GM23338 (cell line): ENCODE measurements at regions not wholly inside any gene's neighbourhood (a gene's known extent, or its start where the extent isn't known, plus 50 kb on each side); places are given as distances from the start of the nearest gene placed in this dataset.

Experiments
- ATAC-seq: fragments of 200-7000 bp; cut with Tn5 transposase; 3 replicates; pipeline ENCODE4 v1.9.1; 2020
- DNase-seq: peaks from one replicate; pipeline ENCODE4 v3.0.0-alpha.2; 2015; ENCODE audit warnings: low spot score
- H2AFZ ChIP-seq: fragments of 200-600 bp; sonication (generic); 2 replicates; pipeline ENCODE4 v1.8.0; 2016; ENCODE audit warnings: antibody characterized with exemption, mild to moderate bottlenecking, moderate library complexity
- H3F3A ChIP-seq: fragments of 200-600 bp; sonication (generic); replicated peaks from 2 replicates; pipeline ENCODE4 v1.8.0; 2017; ENCODE audit warnings: antibody characterized with exemption, mixed run types, low read depth
- H3K27ac ChIP-seq: fragments of 200-600 bp; sonication (generic); 2 replicates; pipeline ENCODE4 v1.6.1; 2016; ENCODE audit warnings: low read depth
- H3K27me3 ChIP-seq: fragments of 200-600 bp; sonication (generic); 2 replicates; pipeline ENCODE4 v1.8.0; 2016; ENCODE audit warnings: mild to moderate bottlenecking, mixed run types, moderate library complexity; ENCODE audit not compliant: insufficient read depth
- H3K36me3 ChIP-seq: fragments of 200-600 bp; sonication (generic); 2 replicates; pipeline ENCODE4 v1.8.0; 2016; ENCODE audit warnings: mild to moderate bottlenecking; ENCODE audit not compliant: insufficient read depth
- H3K4me1 ChIP-seq: fragments of 200-600 bp; sonication (generic); 2 replicates; pipeline ENCODE4 v1.8.0; 2016; ENCODE audit warnings: mild to moderate bottlenecking, moderate library complexity; ENCODE audit not compliant: insufficient read depth
- H3K4me2 ChIP-seq: fragments of 200-600 bp; sonication (generic); 2 replicates; pipeline ENCODE4 v1.7.1; 2017; ENCODE audit warnings: mixed run types
- H3K4me3 ChIP-seq: fragments of 200-600 bp; sonication (generic); 2 replicates; pipeline ENCODE4 v1.6.1; 2016; ENCODE audit warnings: mixed run types
- H3K79me2 ChIP-seq: fragments of 200-600 bp; sonication (generic); replicated peaks from 2 replicates; pipeline ENCODE4 v1.8.0; 2017; ENCODE audit warnings: mild to moderate bottlenecking; ENCODE audit not compliant: insufficient read depth
- H3K9me2 ChIP-seq: fragments of 200-600 bp; sonication (generic); 2 replicates; pipeline ENCODE4 v1.8.0; 2017; ENCODE audit not compliant: insufficient read depth
- H4K20me1 ChIP-seq: fragments of 200-600 bp; sonication (generic); replicated peaks from 2 replicates; pipeline ENCODE4 v1.8.0; 2017; ENCODE audit warnings: mild to moderate bottlenecking; ENCODE audit not compliant: insufficient read depth
- H3K27ac Mint-ChIP-seq: 2 replicates; pipeline ENCODE4 v1.8.0; 2020; ENCODE audit warnings: inconsistent platforms, mild to moderate bottlenecking, moderate library complexity, mixed read lengths
- H3K27me3 Mint-ChIP-seq: 3 replicates; pipeline ENCODE4 v1.8.0; 2022; ENCODE audit warnings: low read depth, mild to moderate bottlenecking, moderate library complexity, mixed read lengths, inconsistent platforms; ENCODE audit not compliant: insufficient read depth, poor library complexity
- H3K36me3 Mint-ChIP-seq: 3 replicates; pipeline ENCODE4 v1.8.0; 2021; ENCODE audit warnings: low read depth, mild to moderate bottlenecking, inconsistent platforms, moderate library complexity, mixed read lengths
- H3K4me1 Mint-ChIP-seq: 3 replicates; pipeline ENCODE4 v1.8.0; 2020; ENCODE audit warnings: mild to moderate bottlenecking, inconsistent platforms, mixed read lengths
- H3K4me3 Mint-ChIP-seq: 3 replicates; pipeline ENCODE4 v1.8.0; 2021; ENCODE audit warnings: moderate library complexity, mild to moderate bottlenecking, inconsistent platforms, mixed read lengths
- H3K9me3 Mint-ChIP-seq: 3 replicates; pipeline ENCODE4 v1.8.0; 2020; ENCODE audit warnings: moderate library complexity, mild to moderate bottlenecking, inconsistent platforms, mixed read lengths
- CREB1 ChIP-seq: fragments of 250-450 bp; sonication (Bioruptor Pico); IDR thresholded peaks from 2 replicates; pipeline ENCODE4 v1.5.0; 2020; ENCODE audit warnings: low read depth, mild to moderate bottlenecking, moderate library complexity
- CTCF ChIP-seq, 2 experiments: fragments of 200-600 bp in 1 of 2; sonication (generic) in 1 of 2; conservative IDR thresholded peaks; 2 replicates each; pipeline versions ENCODE4 v1.5.1 to v1.6.1; 2016 to 2017; ENCODE audit warnings: antibody characterized with exemption in 2 of 2, low read depth in 2 of 2, mild to moderate bottlenecking in 2 of 2, moderate library complexity in 1 of 2
- ETS1 ChIP-seq: IDR thresholded peaks from 2 replicates; pipeline ENCODE4 v1.6.1; 2016; ENCODE audit warnings: antibody characterized with exemption
- EZH2phosphoT487 ChIP-seq: fragments of 200-600 bp; sonication (generic); IDR thresholded peaks from one replicate; pipeline ENCODE4 v1.8.1; 2018; ENCODE audit warnings: antibody characterized with exemption; ENCODE audit not compliant: unreplicated experiment
- JUNB ChIP-seq: IDR thresholded peaks from one replicate; pipeline ENCODE4 v1.6.1; 2016; ENCODE audit warnings: antibody characterized with exemption; ENCODE audit not compliant: unreplicated experiment
- NANOG ChIP-seq: IDR thresholded peaks from 2 replicates; pipeline ENCODE4 v1.6.1; 2016; ENCODE audit warnings: antibody characterized with exemption, borderline replicate concordance
- POLR2AphosphoS5 ChIP-seq: IDR thresholded peaks from 2 replicates; pipeline ENCODE4 v1.6.1; 2016; ENCODE audit warnings: antibody characterized with exemption, low read depth
- REST ChIP-seq: IDR thresholded peaks from one replicate; pipeline ENCODE4 v1.6.1; 2018; ENCODE audit warnings: antibody characterized with exemption; ENCODE audit not compliant: unreplicated experiment
- STAT1 ChIP-seq: IDR thresholded peaks from one replicate; pipeline ENCODE4 v1.6.1; 2016; ENCODE audit warnings: antibody characterized with exemption; ENCODE audit not compliant: unreplicated experiment
- ZNF114 ChIP-seq: fragments of 250-450 bp; sonication (Bioruptor Pico); IDR thresholded peaks from 2 replicates; pipeline ENCODE4 v1.5.0; 2020; ENCODE audit warnings: mild to moderate bottlenecking, moderate library complexity
- ZNF331 ChIP-seq: fragments of 250-450 bp; sonication (Bioruptor Pico); IDR thresholded peaks from 2 replicates; pipeline ENCODE4 v1.5.0; 2020; ENCODE audit warnings: low read depth, mild to moderate bottlenecking, moderate library complexity
- ZNF462 ChIP-seq: fragments of 250-450 bp; sonication (Bioruptor Pico); IDR thresholded peaks from 2 replicates; pipeline ENCODE4 v1.5.0; 2020; ENCODE audit warnings: mild to moderate bottlenecking, moderate library complexity

GRCh38 chr9:78856781-78857180, 559.9 kb downstream of the PSAT1 start:
- Histone ChIP-seq H3K27me3 (no peaks in the 10 kb centered on the region), H4K20me1 (no peaks in the 10 kb centered on the region), H3K4me1 (no peaks in the 10 kb centered on the region), H3K4me3 (no peak overlapping the region), H3F3A (no peaks in the 10 kb centered on the region), H3K9me2 (peaks cover 6% of the 10 kb centered on the region; the same call in 1 of the 2 replicates), H3K27ac (no peak overlapping the region), H3K79me2 (no peaks in the 10 kb centered on the region), H3K36me3 (no peaks in the 10 kb centered on the region), H3K4me2 (no peak overlapping the region), H2AFZ (no peak overlapping the region)
- H3K4me3 Mint-ChIP-seq, result no peak overlapping the region
- H3K27me3 Mint-ChIP-seq, result peaks cover 4% of the 10 kb centered on the region
- ATAC-seq, result no peak
- H3K4me1 Mint-ChIP-seq, result 0 out of 3 replicates have a peak, but pooled peaks cover 2% of the 10 kb centered on the region
- no peaks in the 10 kb centered on the region for H3K36me3 Mint-ChIP-seq
- no peak overlapping the region for H3K27ac Mint-ChIP-seq
- TF ChIP-seq REST (no peak), STAT1 (no peak), NANOG (no peak), EZH2phosphoT487 (no peak), ETS1 (no peak), CTCF (conservative IDR thresholded peaks at IDR 0.05; ENCODE audit: low read depth in 2 of 2) (no peak), ZNF462 (CRISPR knock-in tag) (no peak), ZNF114 (CRISPR knock-in tag) (no peak), POLR2AphosphoS5 (no peak), CREB1 (CRISPR knock-in tag) (no peak), JUNB (no peak), ZNF331 (no peak)
- no peaks in the 10 kb centered on the region for H3K9me3 Mint-ChIP-seq
- DNase-seq, result no peak
